ENCODE measurements at regions not wholly inside any gene's neighbourhood (a gene's known extent, or its start where the extent isn't known, plus 50 kb on each side); places are given as distances from the start of the nearest gene placed in this dataset.
"Not testable (repeated sequence)": the region's sequence is repeated elsewhere in the genome, so short reads cannot be mapped to it uniquely, and the experiment has no call there.

DNA sequence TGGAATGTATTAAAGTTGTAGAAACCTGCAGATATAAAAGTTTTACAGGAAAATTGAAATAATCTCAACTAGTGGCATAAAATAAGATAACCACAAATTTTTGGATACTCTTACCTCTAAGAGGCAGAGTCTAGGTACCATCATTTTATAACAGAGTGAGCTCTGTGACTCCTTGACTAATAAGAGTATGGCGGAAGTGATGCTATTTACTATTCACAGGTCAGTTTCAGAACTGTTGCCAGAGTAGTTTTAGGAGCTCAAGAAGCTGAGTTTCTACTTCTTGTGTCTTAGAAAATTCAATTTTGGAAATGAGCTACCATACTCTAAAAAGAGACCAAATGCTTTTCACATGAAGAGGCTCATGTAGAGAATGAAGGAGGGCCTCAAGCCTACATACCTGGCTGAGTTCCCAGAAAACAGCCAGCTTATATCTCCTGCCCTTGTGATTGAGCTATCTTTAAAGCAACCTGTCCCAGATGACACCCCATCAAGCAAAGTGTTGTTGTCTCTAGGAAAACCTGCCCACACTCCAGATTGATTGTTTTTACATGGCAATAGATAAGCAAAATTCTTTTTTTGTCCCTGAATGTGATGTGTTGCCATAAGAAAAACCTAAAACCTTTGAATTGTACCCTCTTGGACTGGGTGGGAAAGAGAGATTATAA is 712.8 kb upstream of the CNTN5 start:
- DNase-seq, result no peak
- TF ChIP-seq POLR2AphosphoS5 (IDR thresholded peaks at IDR 0.05), result no peak
- intact Hi-C loops (cut with DNase I; ENCODE audit: low total_unique reads), result no loop called here
- H3K4me3 ChIP-seq, result no peak overlapping the region
- WGBS, 5 donors, result 76 to 93% (median 88%) methylated on average over 1 of the region's 1 CpG
- no peaks in the 10 kb centered on the region for H3K36me3 ChIP-seq
- peaks cover 0 to 7% (median 0%) of the 10 kb centered on the region in 8 donors for H3K9me3 ChIP-seq
- no peaks in the 10 kb centered on the region for H3K27me3 ChIP-seq (replicated peaks in 1 of 7)
- no peak overlapping the region for H3K27ac ChIP-seq
- no peaks in the 10 kb centered on the region for H3K4me1 ChIP-seq

- H3K27ac ChIP-seq; DNase-seq; H3K4me3 ChIP-seq; H3K4me1 ChIP-seq; H3K36me3 ChIP-seq; intact Hi-C loops (cut with DNase I; ENCODE audit: low total_unique reads); H3K27me3 ChIP-seq (replicated peaks in 1 of 7); H3K9me3 ChIP-seq: not testable (repeated sequence)
- WGBS, 5 donors, result 70 to 93% (median 91%) methylated on average over 11 to 12 of the region's 12 CpGs
Observed at GRCh38 chr11:98330306-98330705, 690.4 kb upstream of the CNTN5 start.

- 86 to 92% (median 87%) methylated on average over 4 of the region's 4 CpGs for WGBS, 5 donors
- Histone ChIP-seq H3K27ac (no peak overlapping the region), H3K27me3 (replicated peaks in 1 of 7) (no peaks in the 10 kb centered on the region), H3K4me1 (no peaks in the 10 kb centered on the region), H3K9me3 (peaks cover 0 to 6% (median 0%) of the 10 kb centered on the region in 8 donors), H3K36me3 (no peaks in the 10 kb centered on the region), H3K4me3 (no peak overlapping the region)
- TF ChIP-seq CTCF (IDR thresholded peaks at IDR 0.05 in 8 of 11, conservative IDR thresholded peaks at IDR 0.05 in 3 of 11) (no peak), POLR2AphosphoS5 (IDR thresholded peaks at IDR 0.05) (no peak), POLR2A (IDR thresholded peaks at IDR 0.05) (no peak)
- no peak for DNase-seq
- intact Hi-C loops (cut with DNase I; ENCODE audit: low total_unique reads), result no loop called here
Observed at GRCh38 chr11:98358551-98358950, 662.2 kb upstream of the CNTN5 start.

GRCh38 chr11:98365190-98365589 is 655.6 kb upstream of the CNTN5 start:
- H3K9me3 ChIP-seq, result no peaks in the 10 kb centered on the region
- intact Hi-C loops (cut with DNase I; ENCODE audit: low total_unique reads), result no loop called here
- H3K4me3 ChIP-seq, result no peak overlapping the region
- no peak for DNase-seq
- H3K27ac ChIP-seq, result no peak overlapping the region
- H3K4me1 ChIP-seq, result no peaks in the 10 kb centered on the region
- H3K36me3 ChIP-seq, result no peaks in the 10 kb centered on the region
- H3K27me3 ChIP-seq (replicated peaks in 1 of 7), result no peaks in the 10 kb centered on the region
- no peak for TF ChIP-seq POLR2A (IDR thresholded peaks at IDR 0.05)
- no peak for TF ChIP-seq CTCF (IDR thresholded peaks at IDR 0.05 in 8 of 11, conservative IDR thresholded peaks at IDR 0.05 in 3 of 11)
- TF ChIP-seq POLR2AphosphoS5 (IDR thresholded peaks at IDR 0.05), result no peak
- 62 to 84% (median 72%) methylated on average over 3 of the region's 3 CpGs for WGBS, 5 donors

DNA sequence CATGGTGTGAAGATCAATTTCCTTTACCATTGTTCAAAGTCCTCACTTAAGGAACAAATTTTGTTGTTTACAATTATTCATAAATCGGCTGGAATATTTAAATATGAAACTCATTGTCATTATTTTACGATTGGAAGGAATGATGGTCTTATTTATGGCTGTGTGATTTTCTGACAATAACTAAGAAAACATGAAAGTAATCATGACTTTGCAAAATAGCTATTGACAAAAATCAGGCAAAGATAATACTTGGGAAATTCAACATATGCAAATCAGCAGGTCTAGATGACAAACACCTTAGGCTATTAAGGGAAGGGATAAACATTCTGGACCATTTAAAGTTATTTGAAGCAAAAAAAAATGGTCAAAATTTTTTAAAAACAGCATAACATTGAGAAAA is 654.8 kb upstream of the CNTN5 start:
- no peak overlapping the region for H3K4me3 ChIP-seq
- intact Hi-C loops (cut with DNase I; ENCODE audit: low total_unique reads), result no loop called here
- H3K9me3 ChIP-seq, result no peaks in the 10 kb centered on the region
- H3K27ac ChIP-seq, result no peak overlapping the region
- H3K4me1 ChIP-seq, result no peaks in the 10 kb centered on the region
- no peak for TF ChIP-seq CTCF (IDR thresholded peaks at IDR 0.05 in 8 of 11, conservative IDR thresholded peaks at IDR 0.05 in 3 of 11)
- TF ChIP-seq POLR2A (IDR thresholded peaks at IDR 0.05), result no peak
- TF ChIP-seq POLR2AphosphoS5 (IDR thresholded peaks at IDR 0.05), result no peak
- no peak for DNase-seq
- H3K27me3 ChIP-seq (replicated peaks in 1 of 7), result no peaks in the 10 kb centered on the region
- WGBS, 5 donors, result 71 to 86% (median 79%) methylated on average over 2 of the region's 2 CpGs
- H3K36me3 ChIP-seq, result no peaks in the 10 kb centered on the region
